ENCODE measurements at regions not wholly inside any gene's neighbourhood (a gene's known extent, or its start where the extent isn't known, plus 50 kb on each side); places are given as distances from the start of the nearest gene placed in this dataset.

DNA sequence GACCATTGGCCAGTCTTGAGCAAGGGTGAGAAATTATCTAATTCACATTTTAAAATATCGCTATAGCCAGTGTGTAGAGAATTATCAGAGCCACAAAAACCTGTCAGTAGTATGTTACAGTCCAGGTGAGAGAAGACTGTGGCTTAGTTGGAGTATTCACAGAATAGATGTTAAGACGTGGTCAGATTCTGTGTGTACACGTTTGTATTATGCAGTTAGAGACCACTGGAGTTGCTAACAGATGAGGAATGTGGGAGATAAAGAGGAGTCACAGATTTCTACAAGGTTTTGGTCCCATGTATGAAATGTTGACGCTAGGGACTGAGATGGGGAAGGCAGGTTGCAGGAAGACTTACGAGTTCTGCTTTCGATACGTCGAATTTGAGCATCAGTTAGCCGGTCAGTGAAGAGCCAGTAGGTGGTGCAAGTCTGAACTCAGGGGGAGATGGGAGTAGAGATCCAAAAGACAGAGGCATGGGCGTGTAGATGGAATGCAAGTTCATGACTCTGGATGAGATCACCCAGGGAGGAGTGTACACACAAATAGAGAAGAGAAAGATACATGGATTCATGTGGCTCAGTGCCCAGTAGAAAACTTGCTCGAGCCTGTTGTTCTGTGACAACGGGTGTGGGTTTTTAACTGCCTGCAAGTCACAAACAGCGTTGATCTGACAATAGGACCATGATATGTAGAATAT, 114.8 kb upstream of the FLRT2 start:
- TF ChIP-seq CTCF (IDR thresholded peaks at IDR 0.05; ENCODE audit: insufficient read depth, low read length, poor library complexity, severe bottlenecking), result peak; percentile 33
- Histone ChIP-seq H3K4me3 (ENCODE audit: low read depth, low read length) (no peak overlapping the region), H3K36me3 (ENCODE audit: control insufficient read depth, insufficient read depth, low read length) (no peaks in the 10 kb centered on the region), H3K27me3 (ENCODE audit: control insufficient read depth, insufficient read depth, low read length) (no peaks in the 10 kb centered on the region)
- peak; percentile 62 for DNase-seq (ENCODE audit: low read depth)

GRCh38 chr14:85416771-85417170, 113.2 kb upstream of the FLRT2 start:
- TF ChIP-seq CTCF (IDR thresholded peaks at IDR 0.05; ENCODE audit: insufficient read depth, low read length, poor library complexity, severe bottlenecking), result no peak
- no peak overlapping the region for H3K4me3 ChIP-seq (ENCODE audit: low read depth, low read length)
- H3K36me3 ChIP-seq (ENCODE audit: control insufficient read depth, insufficient read depth, low read length), result no peaks in the 10 kb centered on the region
- H3K27me3 ChIP-seq (ENCODE audit: control insufficient read depth, insufficient read depth, low read length), result no peaks in the 10 kb centered on the region
- DNase-seq (ENCODE audit: low read depth), result no peak

DNA sequence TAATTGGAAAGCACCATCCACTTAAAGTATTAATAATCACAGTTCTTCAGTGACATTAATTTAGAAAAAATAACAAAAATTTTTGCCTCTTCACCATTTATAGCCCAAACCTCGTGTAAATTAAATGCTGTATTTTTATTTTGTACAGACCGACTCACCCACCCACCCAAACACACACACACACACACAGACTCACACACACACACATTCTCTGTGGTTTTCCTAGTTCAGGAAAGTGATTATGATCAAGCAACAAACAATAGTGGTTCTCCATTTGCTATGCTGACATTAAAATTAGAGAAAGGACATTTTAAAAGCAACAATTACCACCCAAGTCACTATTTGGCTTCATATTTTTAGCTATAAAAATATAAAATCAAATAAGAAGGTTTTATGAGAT, 112.5 kb upstream of the FLRT2 start:
- H3K27me3 ChIP-seq (ENCODE audit: control insufficient read depth, insufficient read depth, low read length), result no peaks in the 10 kb centered on the region
- H3K36me3 ChIP-seq (ENCODE audit: control insufficient read depth, insufficient read depth, low read length), result no peaks in the 10 kb centered on the region
- no peak overlapping the region for H3K4me3 ChIP-seq (ENCODE audit: low read depth, low read length)
- no peak for DNase-seq (ENCODE audit: low read depth)
- no peak for TF ChIP-seq CTCF (IDR thresholded peaks at IDR 0.05; ENCODE audit: insufficient read depth, low read length, poor library complexity, severe bottlenecking)

DNA sequence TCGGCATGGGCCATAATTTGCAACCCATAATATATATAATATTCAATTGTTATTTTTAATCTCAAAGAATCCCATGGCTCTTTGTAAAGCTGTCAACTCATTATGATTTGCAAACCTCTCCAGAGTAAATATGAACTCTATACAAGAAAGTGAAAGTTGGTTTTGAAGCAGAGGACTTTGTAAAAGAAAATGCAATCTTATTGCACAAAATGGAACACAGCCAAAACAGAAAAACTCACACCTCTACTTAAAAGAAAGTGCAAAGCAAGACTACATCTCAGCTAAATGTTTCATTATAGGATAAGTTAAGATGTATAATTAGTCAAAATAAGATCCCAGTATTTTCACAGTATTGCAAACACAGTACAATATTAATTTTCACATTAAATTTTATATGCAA, 111.2 kb upstream of the FLRT2 start:
- H3K27me3 ChIP-seq (ENCODE audit: control insufficient read depth, insufficient read depth, low read length), result no peaks in the 10 kb centered on the region
- no peaks in the 10 kb centered on the region for H3K36me3 ChIP-seq (ENCODE audit: control insufficient read depth, insufficient read depth, low read length)
- no peak for TF ChIP-seq CTCF (IDR thresholded peaks at IDR 0.05; ENCODE audit: insufficient read depth, low read length, poor library complexity, severe bottlenecking)
- no peak for DNase-seq (ENCODE audit: low read depth)
- no peak overlapping the region for H3K4me3 ChIP-seq (ENCODE audit: low read depth, low read length)

DNA sequence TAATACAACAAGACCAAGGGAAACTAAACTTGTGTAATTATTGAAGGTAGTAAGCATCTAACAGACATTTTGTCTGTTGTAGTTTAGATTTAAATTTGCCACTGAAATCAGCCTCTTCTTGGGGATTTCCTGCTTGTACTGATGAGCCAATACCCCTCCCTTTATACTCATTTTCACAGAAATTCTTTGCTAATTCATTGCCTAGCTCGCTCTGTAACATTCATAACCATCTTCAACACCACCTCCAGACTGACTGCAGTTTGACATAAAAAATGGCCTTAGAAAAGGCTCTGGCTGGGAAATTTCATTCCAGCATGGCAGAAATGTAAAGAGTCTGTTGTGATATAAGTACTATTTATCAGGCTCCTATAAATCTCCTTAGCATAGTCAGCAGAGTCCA, 109.7 kb upstream of the FLRT2 start:
- no peak for TF ChIP-seq CTCF (IDR thresholded peaks at IDR 0.05; ENCODE audit: insufficient read depth, low read length, poor library complexity, severe bottlenecking)
- Histone ChIP-seq H3K4me3 (ENCODE audit: low read depth, low read length) (no peak overlapping the region), H3K36me3 (ENCODE audit: control insufficient read depth, insufficient read depth, low read length) (no peaks in the 10 kb centered on the region), H3K27me3 (ENCODE audit: control insufficient read depth, insufficient read depth, low read length) (no peaks in the 10 kb centered on the region)
- DNase-seq (ENCODE audit: low read depth), result no peak

GRCh38 chr14:85420707-85421106, 109.2 kb upstream of the FLRT2 start:
- TF ChIP-seq CTCF (IDR thresholded peaks at IDR 0.05; ENCODE audit: insufficient read depth, low read length, poor library complexity, severe bottlenecking), result no peak
- H3K4me3 ChIP-seq (ENCODE audit: low read depth, low read length), result no peak overlapping the region
- no peaks in the 10 kb centered on the region for H3K27me3 ChIP-seq (ENCODE audit: control insufficient read depth, insufficient read depth, low read length)

More at GRCh38 chr14:85420707-85421106, 109.2 kb upstream of the FLRT2 start:
- no peak for DNase-seq (ENCODE audit: low read depth)
- H3K36me3 ChIP-seq (ENCODE audit: control insufficient read depth, insufficient read depth, low read length), result no peaks in the 10 kb centered on the region

Data from kidney epithelial cell (primary cell).